Endothelial cell of umbilical vein (primary cell): ENCODE measurements at regions not wholly inside any gene's neighbourhood (a gene's known extent, or its start where the extent isn't known, plus 50 kb on each side); places are given as distances from the start of the nearest gene placed in this dataset.

Experiments
- BruUV-seq: library from RNA; stranded (reverse); fragments of 400-500 nt; replicated peaks from 2 replicates; lab custom pipeline; 2021; lab: Mats Ljungman, UMichigan
- CTCF ChIA-PET: fragments of 300-600, 350-600 bp; sonication (Branson Sonifier 250); formaldehyde crosslinking; loops from one replicate; lab custom pipeline; 2021; ENCODE audit warnings: antibody characterized with exemption, inconsistent platforms; lab: Charles Lee
- POLR2A ChIA-PET: fragments of 300-600, 350-600 bp; sonication (Branson Sonifier 250); formaldehyde crosslinking; loops from one replicate; lab custom pipeline; 2021; ENCODE audit warnings: antibody characterized with exemption, inconsistent platforms; lab: Charles Lee
- DNase-seq: peaks from one replicate; pipeline ENCODE4 v3.0.0-alpha.2; 2011; ENCODE audit warnings: low read depth, low spot score
- FAIRE-seq: peaks from 2 replicates; lab custom pipeline; 2011; peaks lifted over from hg19 to GRCh38; lab: Jason Lieb, UNC
- H2AFZ ChIP-seq: 2 replicates; pipeline ENCODE4 v1.6.0; 2012; ENCODE audit warnings: low read depth, low read length, control low read depth, inconsistent platforms
- H3K27ac ChIP-seq: 2 replicates; pipeline ENCODE4 v1.5.1; 2011; ENCODE audit warnings: low read depth, mild to moderate bottlenecking, control low read depth, low read length, moderate library complexity; ENCODE audit not compliant: insufficient read depth
- H3K27me3 ChIP-seq, 2 experiments: 2 replicates each; pipeline versions ENCODE4 v1.6.0 to v1.6.1; 2011; ENCODE audit warnings: low read length in 2 of 2, mixed read lengths in 1 of 2; ENCODE audit not compliant: control insufficient read depth in 2 of 2, insufficient read depth in 2 of 2
- H3K36me3 ChIP-seq, 2 experiments: 2 replicates in 1 of 2; 3 replicates in 1 of 2; pipeline ENCODE4 v1.5.1; 2011; ENCODE audit warnings: low read length in 2 of 2, mild to moderate bottlenecking in 1 of 2, moderate library complexity in 1 of 2; ENCODE audit not compliant: control insufficient read depth in 2 of 2, insufficient read depth in 2 of 2; ENCODE audit errors: extremely low read depth in 1 of 2
- H3K4me1 ChIP-seq: 3 replicates; pipeline ENCODE4 v1.5.1; 2011; ENCODE audit warnings: mild to moderate bottlenecking, low read length; ENCODE audit not compliant: control insufficient read depth, insufficient read depth; ENCODE audit errors: extremely low read depth
- H3K4me2 ChIP-seq: 2 replicates; pipeline ENCODE4 v1.6.1; 2011; ENCODE audit warnings: low read length, control low read depth, mixed read lengths; ENCODE audit not compliant: insufficient read depth
- H3K4me3 ChIP-seq, 3 experiments: fragments of 200-600 bp in 1 of 3; sonication (generic), shearing (Covaris generic) in 1 of 3; replicated peaks in 1 of 3; 2 replicates each; pipeline ENCODE4 v1.5.1; 2011 to 2016; ENCODE audit warnings: control low read depth in 3 of 3, low read length in 3 of 3, mild to moderate bottlenecking in 2 of 3, inconsistent platforms in 1 of 3, low read depth in 1 of 3, moderate library complexity in 1 of 3; ENCODE audit not compliant: insufficient read depth in 1 of 3
- H3K79me2 ChIP-seq: 2 replicates; pipeline ENCODE4 v1.6.0; 2012; ENCODE audit warnings: low read length, inconsistent platforms; ENCODE audit not compliant: control insufficient read depth, insufficient read depth
- H3K9ac ChIP-seq: replicated peaks from 2 replicates; pipeline ENCODE3; 2011; ENCODE audit warnings: low read length, control low read depth; ENCODE audit not compliant: insufficient read depth; ENCODE audit errors: extremely low read depth
- H3K9me1 ChIP-seq: replicated peaks from 3 replicates; pipeline ENCODE4 v1.6.0; 2011; ENCODE audit warnings: mild to moderate bottlenecking, low read length; ENCODE audit not compliant: control insufficient read depth, insufficient read depth; ENCODE audit errors: extremely low read depth
- H3K9me3 ChIP-seq: replicated peaks from 2 replicates; pipeline ENCODE4 v1.5.1; 2012; ENCODE audit warnings: low read length, inconsistent platforms; ENCODE audit not compliant: control insufficient read depth, insufficient read depth
- H4K20me1 ChIP-seq: replicated peaks from 2 replicates; pipeline ENCODE3; 2011; ENCODE audit warnings: mild to moderate bottlenecking, low read length; ENCODE audit not compliant: control insufficient read depth, insufficient read depth; ENCODE audit errors: extremely low read depth
- CTCF ChIP-seq, 2 donors: IDR thresholded peaks; 1 replicate in 1 of 2; 2 replicates in 1 of 2; pipeline ENCODE4 v1.5.1; 2011; ENCODE audit warnings: low read length in 2 of 2, mild to moderate bottlenecking in 2 of 2, moderate library complexity in 2 of 2, control low read depth in 1 of 2, inconsistent platforms in 1 of 2, low read depth in 1 of 2; ENCODE audit not compliant: insufficient read depth in 1 of 2; ENCODE audit errors: extremely low read depth in 1 of 2
- FOS ChIP-seq: IDR thresholded peaks from 2 replicates; pipeline ENCODE4 v1.6.1; 2011; ENCODE audit warnings: mild to moderate bottlenecking, low read length, moderate library complexity, borderline replicate concordance; ENCODE audit not compliant: insufficient read depth
- GATA2 ChIP-seq: IDR thresholded peaks from 2 replicates; pipeline ENCODE4 v1.7.0; 2011; ENCODE audit warnings: low read depth, mild to moderate bottlenecking, moderate library complexity, mixed read lengths, low read length; ENCODE audit not compliant: insufficient read length, insufficient read depth
- JUN ChIP-seq: IDR thresholded peaks from 2 replicates; pipeline ENCODE4 v1.6.1; 2011; ENCODE audit warnings: borderline replicate concordance, low read depth; ENCODE audit not compliant: insufficient read length, insufficient read depth
- MAX ChIP-seq: IDR thresholded peaks from 2 replicates; pipeline ENCODE4 v1.6.1; 2011; ENCODE audit not compliant: insufficient read depth, insufficient read length
- MYC ChIP-seq: IDR thresholded peaks from one replicate; pipeline ENCODE4 v1.6.1; 2011; ENCODE audit warnings: mild to moderate bottlenecking, low read depth, low read length
- POLR2A ChIP-seq: IDR thresholded peaks from 2 replicates; pipeline ENCODE4 v1.6.1; 2012; ENCODE audit warnings: low read depth, mild to moderate bottlenecking, control low read depth, low read length
- POLR2AphosphoS5 ChIP-seq: IDR thresholded peaks from 2 replicates; pipeline ENCODE4 v1.6.1; 2012; ENCODE audit warnings: low read depth, mild to moderate bottlenecking, control low read depth, low read length, moderate library complexity; ENCODE audit not compliant: insufficient read depth
- dilution Hi-C: fragments of 300-500 bp; cut with MboI; formaldehyde crosslinking; loops from one replicate; pipeline ENCODE4 v1.15.0; 2019; ENCODE audit warnings: low sequenced_read_pairs; ENCODE audit not compliant: extremely low pct_ligation_motif_present
- intact Hi-C: fragments of 100-400 bp; cut with micrococcal nuclease; formaldehyde crosslinking; loops from one replicate; pipeline ENCODE4 v1.10.0; 2022

- no peaks in the 10 kb centered on the region for H3K9me1 ChIP-seq
- no peaks in the 10 kb centered on the region for H4K20me1 ChIP-seq
- no peak overlapping the region for H3K9ac ChIP-seq
- H3K4me3 ChIP-seq, result no peak overlapping the region
- FAIRE-seq (no peak), DNase-seq (no peak)
- dilution Hi-C loops (no loop called here), intact Hi-C loops (no loop called here)
- H3K36me3 ChIP-seq, result no peaks in the 10 kb centered on the region
- BruUV-seq, result no TSS peak
- no peaks in the 10 kb centered on the region for H3K27me3 ChIP-seq
- peaks cover 10% of the 10 kb centered on the region for H3K9me3 ChIP-seq
- CTCF ChIA-PET, result no interaction called here
- no peaks in the 10 kb centered on the region for H3K4me1 ChIP-seq
- no peak overlapping the region for H3K4me2 ChIP-seq
- H3K79me2 ChIP-seq, result no peaks in the 10 kb centered on the region
- H3K27ac ChIP-seq, result no peak overlapping the region
- TF ChIP-seq MAX, result no peak
- no peak for TF ChIP-seq FOS
- no peak for TF ChIP-seq MYC
- no peak for TF ChIP-seq CTCF (IDR thresholded peaks at IDR 0.05; ENCODE audit: extremely low read depth in 1 of 2, insufficient read depth in 1 of 2, low read depth in 1 of 2, low read length in 2 of 2)
- TF ChIP-seq POLR2AphosphoS5, result no peak
- no peak for TF ChIP-seq POLR2A
- no peak for TF ChIP-seq JUN
- no peak overlapping the region for H2AFZ ChIP-seq
- POLR2A ChIA-PET, result no interaction called here
Measured at GRCh38 chr2:5617358-5617757, 74.8 kb upstream of the SOX11 start.

GRCh38 chr2:5617796-5618195 lies 74.4 kb upstream of the SOX11 start:
- no peak for DNase-seq
- FAIRE-seq, result no peak
- ChIA-PET CTCF (no interaction called here), POLR2A (no interaction called here)
- Histone ChIP-seq H3K9me3 (peaks cover 10% of the 10 kb centered on the region), H3K4me1 (no peaks in the 10 kb centered on the region), H3K27me3 (no peaks in the 10 kb centered on the region), H3K9me1 (no peaks in the 10 kb centered on the region), H3K9ac (no peak overlapping the region), H3K27ac (no peak overlapping the region), H4K20me1 (no peaks in the 10 kb centered on the region), H3K4me3 (no peak overlapping the region), H3K36me3 (no peaks in the 10 kb centered on the region), H2AFZ (no peak overlapping the region), H3K79me2 (no peaks in the 10 kb centered on the region), H3K4me2 (no peak overlapping the region)
- dilution Hi-C loops, result no loop called here
- intact Hi-C loops, result no loop called here
- no TSS peak for BruUV-seq
- TF ChIP-seq MYC, result no peak
- no peak for TF ChIP-seq GATA2
- no peak for TF ChIP-seq CTCF (IDR thresholded peaks at IDR 0.05; ENCODE audit: extremely low read depth in 1 of 2, insufficient read depth in 1 of 2, low read depth in 1 of 2, low read length in 2 of 2)
- no peak for TF ChIP-seq JUN
